Stomach (tissue), 4 donors: ENCODE measurements at regions not wholly inside any gene's neighbourhood (a gene's known extent, or its start where the extent isn't known, plus 50 kb on each side); places are given as distances from the start of the nearest gene placed in this dataset.

Source experiments
- EP300 ChIP-seq: sonication (generic); formaldehyde crosslinking; IDR thresholded peaks from one replicate; pipeline ENCODE4 v1.6.1; 2017; ENCODE audit warnings: antibody characterized with exemption
- TF ChIP-seq, protein P1 (sequence below), 7 experiments: fragments of 450-650 bp in 4 of 7; fragments of 200-600 bp in 3 of 7; sonication (generic) in 3 of 7; IDR thresholded peaks; one replicate each; pipeline ENCODE4 v1.5.1; 2016 to 2019; ENCODE audit warnings: antibody characterized with exemption in 7 of 7, control low read depth in 2 of 7, mild to moderate bottlenecking in 1 of 7

DNA sequence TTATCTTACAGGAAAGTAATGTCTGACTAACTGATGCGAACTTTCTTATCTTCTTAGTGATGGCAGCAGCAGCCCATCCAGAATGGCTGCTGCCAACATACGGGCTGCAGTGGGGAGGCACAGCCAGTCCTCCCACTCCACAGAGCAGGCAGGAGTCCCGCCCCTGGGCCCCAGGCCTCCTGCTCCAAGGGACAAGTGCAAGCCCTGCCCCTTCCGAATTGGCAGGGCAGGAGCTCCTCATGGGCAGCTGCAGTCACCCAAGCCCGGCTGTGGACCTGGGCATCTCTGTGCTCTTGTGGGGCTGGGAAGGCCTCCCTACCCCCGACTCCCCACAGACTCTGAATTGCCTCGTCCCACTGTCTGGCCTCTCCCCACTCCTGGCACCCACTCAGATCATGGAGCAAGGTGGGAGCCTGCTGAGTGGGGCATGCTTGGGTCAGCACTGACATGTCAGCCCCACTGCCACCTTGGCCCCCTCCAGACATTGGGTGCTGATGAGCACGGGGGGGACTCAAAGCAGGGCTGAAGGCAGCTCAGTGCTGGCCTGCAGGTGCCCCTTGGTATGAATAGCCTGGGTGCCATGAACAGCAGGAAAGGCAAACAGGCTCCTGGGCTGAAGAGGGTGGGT lies 618.9 kb upstream of the KCNMB2 start:
- TF ChIP-seq, protein P1, sequence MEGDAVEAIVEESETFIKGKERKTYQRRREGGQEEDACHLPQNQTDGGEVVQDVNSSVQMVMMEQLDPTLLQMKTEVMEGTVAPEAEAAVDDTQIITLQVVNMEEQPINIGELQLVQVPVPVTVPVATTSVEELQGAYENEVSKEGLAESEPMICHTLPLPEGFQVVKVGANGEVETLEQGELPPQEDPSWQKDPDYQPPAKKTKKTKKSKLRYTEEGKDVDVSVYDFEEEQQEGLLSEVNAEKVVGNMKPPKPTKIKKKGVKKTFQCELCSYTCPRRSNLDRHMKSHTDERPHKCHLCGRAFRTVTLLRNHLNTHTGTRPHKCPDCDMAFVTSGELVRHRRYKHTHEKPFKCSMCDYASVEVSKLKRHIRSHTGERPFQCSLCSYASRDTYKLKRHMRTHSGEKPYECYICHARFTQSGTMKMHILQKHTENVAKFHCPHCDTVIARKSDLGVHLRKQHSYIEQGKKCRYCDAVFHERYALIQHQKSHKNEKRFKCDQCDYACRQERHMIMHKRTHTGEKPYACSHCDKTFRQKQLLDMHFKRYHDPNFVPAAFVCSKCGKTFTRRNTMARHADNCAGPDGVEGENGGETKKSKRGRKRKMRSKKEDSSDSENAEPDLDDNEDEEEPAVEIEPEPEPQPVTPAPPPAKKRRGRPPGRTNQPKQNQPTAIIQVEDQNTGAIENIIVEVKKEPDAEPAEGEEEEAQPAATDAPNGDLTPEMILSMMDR (IDR thresholded peaks at IDR 0.05): no peak
- TF ChIP-seq EP300: no peak
